GM10266 (cell line): ENCODE measurements at regions not wholly inside any gene's neighbourhood (a gene's known extent, or its start where the extent isn't known, plus 50 kb on each side); places are given as distances from the start of the nearest gene placed in this dataset.

Source experiments
- DNase-seq: peaks from one replicate; pipeline ENCODE4 v3.0.0; 2012; ENCODE audit errors: extremely low spot score
- CTCF ChIP-seq: IDR thresholded peaks from 2 replicates; pipeline ENCODE4 v1.5.1; 2012; ENCODE audit warnings: mild to moderate bottlenecking, low read depth; ENCODE audit not compliant: control insufficient read depth, insufficient read depth; ENCODE audit errors: missing control alignments

GRCh38 chr5:120199559-120199958 is 264.5 kb upstream of the PRR16 start:
- no peak for DNase-seq

GRCh38 chr5:120207129-120207528 is 257.0 kb upstream of the PRR16 start:
- DNase-seq: no peak

More at GRCh38 chr5:120199559-120199958, 264.5 kb upstream of the PRR16 start:
- no peak for TF ChIP-seq CTCF

GRCh38 chr5:120217001-120217400 is 247.1 kb upstream of the PRR16 start:
- no peak for TF ChIP-seq CTCF
- DNase-seq: no peak

More at GRCh38 chr5:120207129-120207528, 257.0 kb upstream of the PRR16 start:
- no peak for TF ChIP-seq CTCF

- TF ChIP-seq CTCF: no peak
- DNase-seq: no peak
Measured at GRCh38 chr5:120219988-120220387, 244.1 kb upstream of the PRR16 start.

GRCh38 chr5:120225524-120225923 is 238.6 kb upstream of the PRR16 start:
- TF ChIP-seq CTCF: no peak
- no peak for DNase-seq

DNA sequence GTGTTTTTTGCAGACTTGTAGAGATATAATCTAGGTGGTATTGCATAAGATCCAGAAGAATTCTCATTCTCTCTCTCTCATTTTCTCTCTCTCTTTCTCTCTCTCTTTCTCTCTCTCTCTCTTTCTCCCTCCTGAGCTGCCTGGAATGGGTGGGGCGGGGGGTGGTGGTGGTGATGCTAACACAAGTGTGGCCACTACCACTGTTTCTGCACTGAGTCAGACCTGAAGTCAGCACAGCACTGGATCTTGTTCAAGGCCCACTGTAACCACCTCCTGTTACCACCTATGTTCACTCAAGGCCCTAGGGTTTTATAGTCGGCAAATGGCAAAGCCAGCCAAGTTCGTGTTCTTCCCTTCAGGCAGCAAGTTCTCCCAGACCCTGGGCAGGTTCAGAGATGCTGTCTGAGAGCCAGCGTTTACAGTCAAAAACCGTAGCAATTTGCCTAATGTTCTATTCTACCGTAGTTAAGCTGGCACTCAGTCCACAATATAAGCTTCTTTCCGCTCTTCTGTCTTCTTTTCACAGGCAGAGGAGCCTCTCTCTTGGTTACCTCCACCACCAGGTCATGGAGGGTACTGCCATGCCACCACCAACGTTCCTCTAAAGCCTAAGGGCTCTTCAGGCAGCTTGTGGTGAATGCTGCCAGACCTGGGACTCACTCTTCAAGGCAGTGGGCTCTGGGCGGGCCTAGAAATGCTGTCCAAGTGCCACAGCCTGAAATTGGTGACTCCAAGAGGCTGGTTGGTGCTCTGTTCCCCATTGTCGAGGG is 235.7 kb upstream of the PRR16 start:
- DNase-seq: no peak
- TF ChIP-seq CTCF: no peak

- no peak for TF ChIP-seq CTCF
- no peak for DNase-seq
Measured at GRCh38 chr5:120229036-120229435, 235.1 kb upstream of the PRR16 start.
